IMR-90 (cell line): ENCODE measurements at regions not wholly inside any gene's neighbourhood (a gene's known extent, or its start where the extent isn't known, plus 50 kb on each side); places are given as distances from the start of the nearest gene placed in this dataset.

ENCODE experiments used
- ATAC-seq: fragments of 200-7000 bp; cut with Tn5 transposase; 2 replicates; pipeline ENCODE4 v1.9.1; 2020; ENCODE audit warnings: low read depth, mild to moderate bottlenecking, moderate library complexity
- BruUV-seq: library from RNA; stranded (reverse); fragments of 400-500 nt; replicated peaks from 2 replicates; lab custom pipeline; 2021; lab: Mats Ljungman, UMichigan
- CTCF ChIA-PET: fragments of 300-600 bp; formaldehyde crosslinking; extraction: SDS; loops from one replicate; lab custom pipeline; 2021; ENCODE audit warnings: antibody characterized with exemption; lab: Yijun Ruan, JAX
- POLR2A ChIA-PET: fragments of 300-600 bp; sonication (Branson Sonifier 250); formaldehyde crosslinking; loops from one replicate; lab custom pipeline; 2022; ENCODE audit warnings: antibody characterized with exemption; ENCODE audit not compliant: unreplicated experiment; lab: Charles Lee
- DNase-seq: peaks from one replicate; pipeline ENCODE4 v3.0.0; 2013
- H2AFZ ChIP-seq: replicated peaks from 2 replicates; pipeline ENCODE3; 2013; ENCODE audit warnings: low read length, mild to moderate bottlenecking; ENCODE audit not compliant: poor library complexity
- H2AK5ac ChIP-seq: 2 replicates; pipeline ENCODE4 v1.6.1; 2013; ENCODE audit warnings: low read depth, low read length, inconsistent platforms
- H2AK9ac ChIP-seq: replicated peaks from 2 replicates; pipeline ENCODE3; 2013; ENCODE audit warnings: mild to moderate bottlenecking, low read depth, low read length, moderate library complexity; ENCODE audit not compliant: poor library complexity
- H2BK120ac ChIP-seq: 2 replicates; pipeline ENCODE4 v1.6.1; 2013; ENCODE audit warnings: low read depth, low read length, inconsistent platforms
- H2BK15ac ChIP-seq: 3 replicates; pipeline ENCODE4 v1.6.1; 2013; ENCODE audit warnings: low read depth, low read length, inconsistent platforms
- H2BK20ac ChIP-seq: 2 replicates; pipeline ENCODE4 v1.6.1; 2013; ENCODE audit warnings: low read depth, mild to moderate bottlenecking, inconsistent platforms, low read length, moderate library complexity
- H2BK5ac ChIP-seq: 2 replicates; pipeline ENCODE4 v1.6.1; 2013; ENCODE audit warnings: mild to moderate bottlenecking, low read depth, low read length, inconsistent platforms; ENCODE audit not compliant: poor library complexity, severe bottlenecking
- H3K14ac ChIP-seq: replicated peaks from 2 replicates; pipeline ENCODE4 v1.6.1; 2013; ENCODE audit warnings: low read depth, low read length, inconsistent platforms
- H3K18ac ChIP-seq: 2 replicates; pipeline ENCODE4 v1.6.1; 2013; ENCODE audit warnings: low read depth, low read length, control low read depth
- H3K23ac ChIP-seq: 2 replicates; pipeline ENCODE4 v1.6.1; 2013; ENCODE audit warnings: low read depth, low read length, inconsistent platforms
- H3K27ac ChIP-seq: 2 replicates; pipeline ENCODE4 v1.5.1; 2013; ENCODE audit warnings: mild to moderate bottlenecking, control low read depth, low read length; ENCODE audit not compliant: insufficient read depth
- H3K27me3 ChIP-seq: 2 replicates; pipeline ENCODE4 v1.6.1; 2013; ENCODE audit warnings: low read length; ENCODE audit not compliant: control insufficient read depth, insufficient read depth
- H3K36me3 ChIP-seq: 2 replicates; pipeline ENCODE4 v1.6.1; 2013; ENCODE audit warnings: low read length, mixed read lengths; ENCODE audit not compliant: control insufficient read depth, insufficient read depth
- H3K4ac ChIP-seq: 2 replicates; pipeline ENCODE4 v1.6.1; 2013; ENCODE audit warnings: low read depth, low read length, inconsistent platforms
- H3K4me1 ChIP-seq: 2 replicates; pipeline ENCODE4 v1.6.1; 2013; ENCODE audit warnings: low read length, mixed read lengths; ENCODE audit not compliant: control insufficient read depth, insufficient read depth
- H3K4me2 ChIP-seq: 2 replicates; pipeline ENCODE4 v1.6.1; 2013; ENCODE audit warnings: low read depth, mild to moderate bottlenecking, control low read depth, low read length, moderate library complexity
- H3K4me3 ChIP-seq: 2 replicates; pipeline ENCODE4 v1.5.1; 2013; ENCODE audit warnings: low read depth, mild to moderate bottlenecking, control low read depth, low read length, moderate library complexity; ENCODE audit not compliant: insufficient read depth
- H3K56ac ChIP-seq: 2 replicates; pipeline ENCODE4 v1.6.1; 2013; ENCODE audit warnings: low read length, inconsistent platforms; ENCODE audit not compliant: insufficient read depth; ENCODE audit errors: extremely low read depth
- H3K79me1 ChIP-seq, 2 experiments: 2 replicates each; pipeline ENCODE4 v1.6.1; 2013; ENCODE audit warnings: low read length in 2 of 2, inconsistent platforms in 1 of 2, low read depth in 1 of 2
- H3K9ac ChIP-seq: 2 replicates; pipeline ENCODE4 v1.6.1; 2013; ENCODE audit warnings: low read depth, low read length, control low read depth
- H3K9me1 ChIP-seq: 2 replicates; pipeline ENCODE4 v1.6.1; 2013; ENCODE audit warnings: low read length, inconsistent platforms; ENCODE audit not compliant: insufficient read depth
- H3K9me3 ChIP-seq: 2 replicates; pipeline ENCODE4 v1.6.1; 2013; ENCODE audit warnings: low read length; ENCODE audit not compliant: control insufficient read depth, insufficient read depth
- H4K20me1 ChIP-seq: 2 replicates; pipeline ENCODE4 v1.6.1; 2013; ENCODE audit warnings: low read length, inconsistent platforms; ENCODE audit not compliant: insufficient read depth
- H4K5ac ChIP-seq: 2 replicates; pipeline ENCODE4 v1.6.1; 2013; ENCODE audit warnings: mild to moderate bottlenecking, low read depth, low read length, control low read depth
- H4K8ac ChIP-seq, 2 experiments: 2 replicates each; pipeline ENCODE4 v1.6.1; 2013; ENCODE audit warnings: low read depth in 2 of 2, low read length in 2 of 2, control low read depth in 1 of 2, inconsistent platforms in 1 of 2
- H4K91ac ChIP-seq: 2 replicates; pipeline ENCODE4 v1.6.1; 2013; ENCODE audit warnings: low read depth, low read length, inconsistent platforms; ENCODE audit not compliant: insufficient read depth
- BHLHE40 ChIP-seq: fragments of 150-350 bp; IDR thresholded peaks from 2 replicates; pipeline ENCODE4 v1.6.1; 2016; ENCODE audit warnings: mild to moderate bottlenecking, low read depth, low read length
- CEBPB ChIP-seq: IDR thresholded peaks from 2 replicates; pipeline ENCODE4 v1.6.1; 2012; ENCODE audit warnings: low read depth, low read length, improper control_type of control experiment
- CHD1 ChIP-seq: IDR thresholded peaks from 2 replicates; pipeline ENCODE4 v1.6.1; 2012; ENCODE audit warnings: low read depth, low read length, improper control_type of control experiment
- CTCF ChIP-seq: conservative IDR thresholded peaks from 2 replicates; pipeline ENCODE4 v1.5.1; 2012; ENCODE audit warnings: mild to moderate bottlenecking, low read depth, low read length, improper control_type of control experiment
- ELK1 ChIP-seq: fragments of 150-350 bp; IDR thresholded peaks from 2 replicates; pipeline ENCODE4 v1.6.1; 2016; ENCODE audit warnings: low read depth, mild to moderate bottlenecking, low read length, moderate library complexity, borderline replicate concordance
- FOS ChIP-seq: fragments of 150-350 bp; IDR thresholded peaks from 2 replicates; pipeline ENCODE4 v1.6.1; 2016; ENCODE audit warnings: low read depth, low read length
- MAZ ChIP-seq: IDR thresholded peaks from 2 replicates; pipeline ENCODE4 v1.6.1; 2012; ENCODE audit warnings: low read depth, mild to moderate bottlenecking, low read length, improper control_type of control experiment, moderate library complexity, borderline replicate concordance
- MXI1 ChIP-seq: IDR thresholded peaks from 2 replicates; pipeline ENCODE4 v1.6.1; 2012; ENCODE audit warnings: low read depth, mild to moderate bottlenecking, low read length, moderate library complexity, borderline replicate concordance
- NFE2L2 ChIP-seq: fragments of 150-350 bp; IDR thresholded peaks from 2 replicates; pipeline ENCODE4 v1.6.1; 2016; ENCODE audit warnings: low read depth, mild to moderate bottlenecking, low read length
- RAD21 ChIP-seq: IDR thresholded peaks from 2 replicates; pipeline ENCODE4 v1.6.1; 2012; ENCODE audit warnings: low read length, improper control_type of control experiment
- RCOR1 ChIP-seq: IDR thresholded peaks from 2 replicates; pipeline ENCODE4 v1.6.1; 2012; ENCODE audit warnings: mild to moderate bottlenecking, low read length, improper control_type of control experiment; ENCODE audit not compliant: insufficient replicate concordance
- RFX5 ChIP-seq: IDR thresholded peaks from 2 replicates; pipeline ENCODE4 v1.8.0; 2012; ENCODE audit warnings: low read depth, mild to moderate bottlenecking, low read length, moderate library complexity
- SMC3 ChIP-seq: fragments of 150-350 bp; IDR thresholded peaks from 2 replicates; pipeline ENCODE4 v1.6.1; 2016; ENCODE audit warnings: low read depth, mild to moderate bottlenecking, antibody characterized with exemption, low read length, moderate library complexity
- USF2 ChIP-seq: fragments of 150-350 bp; IDR thresholded peaks from 2 replicates; pipeline ENCODE4 v1.6.1; 2017; ENCODE audit warnings: mild to moderate bottlenecking, antibody characterized with exemption, low read length, low read depth
- WGBS, 2 experiments: methylation state at CpG; one replicate each; pipeline versions ENCODE4 v1.1.5 to v1.1.7; 2013; ENCODE audit warnings: missing lambda C conversion rate in 2 of 2; ENCODE audit not compliant: insufficient read length in 1 of 2; ENCODE audit errors: extremely low coverage in 2 of 2; 5-methylcytosine and 5-hydroxymethylcytosine counted together
- dilution Hi-C: fragments of 300-500 bp; cut with HindIII; formaldehyde crosslinking; loops from one replicate; pipeline ENCODE4 v1.14.3; 2018; ENCODE audit warnings: low sequenced_read_pairs; ENCODE audit not compliant: unreplicated experiment
- in situ Hi-C: fragments of 300-500 bp; cut with MboI; formaldehyde crosslinking; loops from 3 replicates; pipeline ENCODE4 v1.14.3; 2019; ENCODE audit warnings: low sequenced_read_pairs, inconsistent platforms, mixed read lengths
- intact Hi-C: fragments of 100-400 bp; cut with micrococcal nuclease; formaldehyde crosslinking; loops from 2 replicates; pipeline ENCODE4 v1.10.0; 2022

- Histone ChIP-seq H2BK5ac (no peak overlapping the region), H3K27ac (no peak overlapping the region), H3K9me3 (no peaks in the 10 kb centered on the region), H3K27me3 (peaks cover 49% of the 10 kb centered on the region), H3K79me1 (no peaks in the 10 kb centered on the region), H2BK120ac (no peak overlapping the region), H4K20me1 (no peaks in the 10 kb centered on the region), H2AK9ac (no peak overlapping the region), H3K23ac (no peak overlapping the region), H3K9me1 (no peaks in the 10 kb centered on the region), H4K91ac (no peak overlapping the region), H3K9ac (no peak overlapping the region), H2BK20ac (no peak overlapping the region), H4K8ac (no peak overlapping the region), H2AK5ac (no peak overlapping the region), H3K56ac (no peak overlapping the region), H3K18ac (no peak overlapping the region), H2AFZ (no peak overlapping the region), H3K4me1 (no peaks in the 10 kb centered on the region), H3K4ac (no peak overlapping the region), H3K36me3 (no peaks in the 10 kb centered on the region), H3K14ac (no peak overlapping the region), H3K4me2 (no peak overlapping the region), H4K5ac (no peak overlapping the region), H3K4me3 (no peak overlapping the region), H2BK15ac (no peak overlapping the region)
- ChIA-PET POLR2A (no interaction called here), CTCF (no interaction called here)
- DNase-seq (no peak), ATAC-seq (no peak)
- BruUV-seq, result no TSS peak
- intact Hi-C loops (no loop called here), dilution Hi-C loops (no loop called here), in situ Hi-C loops (no loop called here)
- no CpG with 5 or more reads among the region's 2 CpGs for WGBS, 2 experiments
- no peak for TF ChIP-seq RAD21
- TF ChIP-seq SMC3, result no peak
- no peak for TF ChIP-seq RFX5
- TF ChIP-seq CHD1, result no peak
- no peak for TF ChIP-seq FOS
- TF ChIP-seq CTCF, result no peak
- no peak for TF ChIP-seq BHLHE40
- no peak for TF ChIP-seq MXI1
- no peak for TF ChIP-seq NFE2L2
- TF ChIP-seq CEBPB, result no peak
- no peak for TF ChIP-seq RCOR1
- no peak for TF ChIP-seq USF2
- TF ChIP-seq ELK1, result no peak
- TF ChIP-seq MAZ, result no peak
Observed at GRCh38 chr2:235194351-235194750, 242.5 kb downstream of the SH3BP4 start.
